Ascending aorta (tissue), 2 donors: ENCODE measurements at regions not wholly inside any gene's neighbourhood (a gene's known extent, or its start where the extent isn't known, plus 50 kb on each side); places are given as distances from the start of the nearest gene placed in this dataset.
A peak's percentile ranks its signal among the peaks of the same experiment; 100 is the strongest.

Experiments used
- DNase-seq, 2 donors: peaks; one replicate each; pipeline ENCODE4 v3.0.0-alpha.2; 2019; ENCODE audit warnings: low spot score in 2 of 2
- H3K27ac ChIP-seq, 2 donors: fragments of 200-600 bp; sonication (generic); one replicate each; pipeline ENCODE4 v1.5.1; 2016 to 2017; ENCODE audit warnings: mild to moderate bottlenecking in 1 of 2
- H3K27me3 ChIP-seq: fragments of 200-600 bp; sonication (generic); one replicate; pipeline ENCODE4 v1.5.1; 2017
- H3K36me3 ChIP-seq, 2 donors: fragments of 200-600 bp; sonication (generic); one replicate each; pipeline ENCODE4 v1.5.1; 2016
- H3K4me1 ChIP-seq, 2 donors: fragments of 200-600 bp; sonication (generic); one replicate each; pipeline ENCODE4 v1.5.1; 2016 to 2017; ENCODE audit warnings: mild to moderate bottlenecking in 1 of 2
- H3K4me3 ChIP-seq, 2 donors: fragments of 200-600 bp; sonication (generic); one replicate each; pipeline ENCODE4 v1.5.1; 2016 to 2017; ENCODE audit warnings: mild to moderate bottlenecking in 1 of 2
- H3K9me3 ChIP-seq, 2 donors: fragments of 200-600 bp; sonication (generic); one replicate each; pipeline ENCODE4 v1.5.1; 2016
- intact Hi-C: fragments of 100-400 bp; cut with DNase I; formaldehyde crosslinking; loops from one replicate; pipeline ENCODE4 v1.15.1; 2023
- TF ChIP-seq, protein P1 (sequence below), 3 experiments: fragments of 200-600 bp in 2 of 3; fragments of 450-650 bp in 1 of 3; sonication (generic) in 2 of 3; IDR thresholded peaks; one replicate each; pipeline ENCODE4 v1.5.1; 2016 to 2019; ENCODE audit warnings: antibody characterized with exemption in 3 of 3, mild to moderate bottlenecking in 1 of 3, moderate library complexity in 1 of 3

GRCh38 chr6:26202811-26203583, 115.8 kb downstream of the HFE start:
- no peak for DNase-seq
- no peaks in the 10 kb centered on the region for H3K9me3 ChIP-seq
- no peaks in the 10 kb centered on the region for H3K27me3 ChIP-seq
- intact Hi-C loops = no loop called here
- H3K27ac ChIP-seq = no peak overlapping the region
- no peak overlapping the region for H3K4me3 ChIP-seq
- no peaks in the 10 kb centered on the region for H3K36me3 ChIP-seq
- TF ChIP-seq, protein P1, sequence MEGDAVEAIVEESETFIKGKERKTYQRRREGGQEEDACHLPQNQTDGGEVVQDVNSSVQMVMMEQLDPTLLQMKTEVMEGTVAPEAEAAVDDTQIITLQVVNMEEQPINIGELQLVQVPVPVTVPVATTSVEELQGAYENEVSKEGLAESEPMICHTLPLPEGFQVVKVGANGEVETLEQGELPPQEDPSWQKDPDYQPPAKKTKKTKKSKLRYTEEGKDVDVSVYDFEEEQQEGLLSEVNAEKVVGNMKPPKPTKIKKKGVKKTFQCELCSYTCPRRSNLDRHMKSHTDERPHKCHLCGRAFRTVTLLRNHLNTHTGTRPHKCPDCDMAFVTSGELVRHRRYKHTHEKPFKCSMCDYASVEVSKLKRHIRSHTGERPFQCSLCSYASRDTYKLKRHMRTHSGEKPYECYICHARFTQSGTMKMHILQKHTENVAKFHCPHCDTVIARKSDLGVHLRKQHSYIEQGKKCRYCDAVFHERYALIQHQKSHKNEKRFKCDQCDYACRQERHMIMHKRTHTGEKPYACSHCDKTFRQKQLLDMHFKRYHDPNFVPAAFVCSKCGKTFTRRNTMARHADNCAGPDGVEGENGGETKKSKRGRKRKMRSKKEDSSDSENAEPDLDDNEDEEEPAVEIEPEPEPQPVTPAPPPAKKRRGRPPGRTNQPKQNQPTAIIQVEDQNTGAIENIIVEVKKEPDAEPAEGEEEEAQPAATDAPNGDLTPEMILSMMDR (IDR thresholded peaks at IDR 0.05) = no peak
- peaks cover under 1 to 4% of the 10 kb centered on the region in 2 donors for H3K4me1 ChIP-seq

DNA sequence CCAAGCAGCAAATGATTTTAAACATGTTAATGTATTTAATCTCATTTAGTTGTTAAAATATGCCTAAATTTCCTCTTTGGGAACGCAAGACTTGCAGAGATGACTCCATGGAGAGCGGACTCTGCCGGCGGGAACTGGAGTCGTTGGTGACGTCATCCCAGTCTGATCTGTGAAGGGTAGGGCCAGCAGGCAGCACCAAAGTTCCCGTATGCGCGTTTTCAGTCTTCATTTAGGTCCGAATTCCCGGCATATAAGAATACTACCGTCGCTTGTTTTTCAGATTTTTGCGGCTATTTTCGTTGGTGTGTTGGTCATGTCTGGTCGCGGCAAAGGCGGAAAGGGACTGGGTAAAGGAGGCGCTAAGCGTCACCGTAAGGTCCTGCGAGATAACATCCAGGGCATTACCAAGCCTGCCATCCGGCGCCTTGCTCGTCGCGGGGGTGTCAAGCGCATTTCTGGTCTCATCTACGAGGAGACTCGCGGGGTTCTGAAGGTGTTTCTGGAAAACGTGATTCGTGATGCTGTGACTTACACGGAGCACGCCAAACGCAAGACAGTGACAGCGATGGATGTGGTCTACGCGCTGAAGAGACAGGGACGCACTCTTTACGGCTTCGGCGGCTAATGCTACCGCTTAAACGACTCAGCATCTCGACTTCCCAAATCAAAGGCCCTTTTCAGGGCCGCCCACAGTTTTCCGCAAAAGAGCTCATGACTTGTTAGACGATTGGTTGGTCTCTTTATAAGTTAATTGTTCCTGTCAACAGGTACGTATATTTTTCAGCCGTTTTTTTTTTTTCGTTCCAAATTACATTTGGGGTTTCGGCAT, 117.3 kb downstream of the HFE start:
- Histone ChIP-seq H3K9me3 (no peaks in the 10 kb centered on the region), H3K27me3 (no peaks in the 10 kb centered on the region), H3K36me3 (no peaks in the 10 kb centered on the region), H3K4me1 (peaks cover 0 to 4% of the 10 kb centered on the region in 2 donors), H3K4me3 (peak overlapping the region; percentile 66 to 73), H3K27ac (peak overlapping the region; percentile 91 to 97)
- TF ChIP-seq, protein P1 (IDR thresholded peaks at IDR 0.05) = peak; percentile 30 to 38 (median 35)
- DNase-seq = peak; percentile 88 to 97
- intact Hi-C loops = loop anchor here (1.0 to 2.0 kb wide), 2 partner anchors 12 to 32 kb away; a partner anchor contains a TSS

DNA sequence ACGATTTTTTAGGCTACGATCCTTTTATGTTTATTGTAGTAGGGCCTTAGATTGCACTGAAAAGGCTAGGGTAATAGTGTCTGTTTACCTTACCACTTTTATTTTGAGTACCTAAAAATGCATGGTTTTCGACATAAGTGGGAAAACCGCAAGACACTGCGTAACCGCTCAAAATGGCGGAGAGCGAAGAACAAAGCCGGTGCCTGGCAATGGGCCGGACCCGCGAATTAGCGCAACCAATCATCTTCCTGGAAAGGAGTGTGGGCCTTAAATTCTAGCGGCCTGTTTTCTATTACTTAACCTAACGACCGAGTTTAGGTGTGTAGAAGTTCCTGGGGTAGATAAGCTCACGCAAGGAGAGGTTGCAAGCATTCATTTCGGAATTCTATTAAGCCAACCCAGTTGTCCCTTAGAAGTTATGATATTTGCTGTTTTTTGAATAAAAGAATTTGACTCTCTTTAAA, 118.0 kb downstream of the HFE start:
- Histone ChIP-seq H3K9me3 (no peaks in the 10 kb centered on the region), H3K36me3 (no peaks in the 10 kb centered on the region), H3K27ac (peak overlapping the region; percentile 91 to 97), H3K4me1 (no peaks in the 10 kb centered on the region), H3K4me3 (peak overlapping the region; percentile 66 to 73), H3K27me3 (no peaks in the 10 kb centered on the region)
- TF ChIP-seq, protein P1 (IDR thresholded peaks at IDR 0.05) = no peak
- DNase-seq = peak in 1 of 2 donors; percentile 91
- intact Hi-C loops = loop anchor here (1.0 to 2.0 kb wide), 2 partner anchors 11 to 32 kb away; a partner anchor contains a TSS

GRCh38 chr6:26205625-26206574, 118.7 kb downstream of the HFE start:
- Histone ChIP-seq H3K9me3 (no peaks in the 10 kb centered on the region), H3K4me3 (peak overlapping the region; percentile 66 to 73), H3K27ac (peak overlapping the region; percentile 91 to 97), H3K27me3 (no peaks in the 10 kb centered on the region), H3K36me3 (no peaks in the 10 kb centered on the region), H3K4me1 (no peaks in the 10 kb centered on the region)
- TF ChIP-seq, protein P1 (IDR thresholded peaks at IDR 0.05) = no peak
- intact Hi-C loops = loop anchor here (1.0 to 2.0 kb wide), 2 partner anchors 10 to 33 kb away; a partner anchor contains a TSS
- DNase-seq = no peak
